GM21447 (cell line): ENCODE measurements at regions not wholly inside any gene's neighbourhood (a gene's known extent, or its start where the extent isn't known, plus 50 kb on each side); places are given as distances from the start of the nearest gene placed in this dataset.
A peak's percentile ranks its signal among the peaks of the same experiment; 100 is the strongest.
"Not testable (repeated sequence)": the region's sequence is repeated elsewhere in the genome, so short reads cannot be mapped to it uniquely, and the experiment has no call there.

ENCODE experiments used
- ATAC-seq: cut with Tn5 transposase; IDR thresholded peaks from one replicate; pipeline ENCODE4 v1.9.1; 2021; ENCODE audit not compliant: unreplicated experiment

DNA sequence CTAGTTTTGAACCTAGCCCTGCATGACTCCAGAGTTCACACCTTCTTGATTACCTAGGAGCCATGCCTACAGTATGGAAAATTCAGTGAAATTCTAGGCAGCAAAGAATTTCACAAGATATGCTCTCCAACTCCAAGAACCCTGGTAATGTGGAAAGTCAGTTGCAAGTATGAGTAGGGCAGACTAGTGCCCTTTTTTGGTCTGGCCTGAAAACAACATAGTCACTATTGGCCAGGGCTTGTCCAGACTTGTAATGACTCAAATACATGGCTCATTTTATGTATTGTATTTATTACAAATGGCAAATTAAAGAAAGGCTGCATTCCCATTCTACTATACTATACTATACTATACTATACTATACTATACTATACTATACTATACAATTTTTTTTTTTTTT is 160.4 kb downstream of the ESM1 start:
- no peak for ATAC-seq

DNA sequence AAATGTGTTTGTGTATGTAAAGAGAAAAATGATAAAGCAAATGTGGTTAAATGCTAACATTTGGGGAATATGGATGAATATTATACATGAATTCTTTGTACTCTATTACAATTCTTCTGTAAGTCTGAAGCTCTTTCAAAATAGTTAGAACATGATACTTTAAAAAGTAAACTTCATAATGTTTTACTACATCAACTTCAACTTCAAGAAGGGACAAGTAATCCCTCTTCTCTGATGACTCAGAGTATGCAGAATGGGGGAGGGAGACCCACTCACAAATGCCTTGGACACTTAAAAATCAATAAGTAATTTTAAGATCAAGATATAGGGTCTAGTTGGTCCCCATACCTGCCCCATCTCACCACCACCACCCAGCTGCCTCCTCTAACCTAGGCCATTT is 162.4 kb downstream of the ESM1 start:
- ATAC-seq: no peak

DNA sequence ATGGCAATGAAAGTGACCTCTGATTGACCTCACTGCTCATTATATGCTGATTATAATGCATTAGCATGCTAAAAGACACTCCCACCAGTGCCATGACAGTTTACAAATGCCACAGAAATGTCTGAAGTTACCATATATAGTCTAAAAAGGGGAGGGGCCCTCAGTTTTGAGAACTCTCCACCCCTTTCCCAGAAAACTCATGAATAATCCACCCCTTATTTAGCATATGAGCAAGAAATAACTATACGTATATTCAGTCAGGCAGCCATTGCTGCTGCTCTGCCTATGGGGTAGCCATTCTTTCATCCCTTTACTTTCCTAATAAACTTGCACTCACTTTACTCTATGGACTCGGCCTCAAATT is 163.1 kb downstream of the ESM1 start:
- ATAC-seq: no peak

DNA sequence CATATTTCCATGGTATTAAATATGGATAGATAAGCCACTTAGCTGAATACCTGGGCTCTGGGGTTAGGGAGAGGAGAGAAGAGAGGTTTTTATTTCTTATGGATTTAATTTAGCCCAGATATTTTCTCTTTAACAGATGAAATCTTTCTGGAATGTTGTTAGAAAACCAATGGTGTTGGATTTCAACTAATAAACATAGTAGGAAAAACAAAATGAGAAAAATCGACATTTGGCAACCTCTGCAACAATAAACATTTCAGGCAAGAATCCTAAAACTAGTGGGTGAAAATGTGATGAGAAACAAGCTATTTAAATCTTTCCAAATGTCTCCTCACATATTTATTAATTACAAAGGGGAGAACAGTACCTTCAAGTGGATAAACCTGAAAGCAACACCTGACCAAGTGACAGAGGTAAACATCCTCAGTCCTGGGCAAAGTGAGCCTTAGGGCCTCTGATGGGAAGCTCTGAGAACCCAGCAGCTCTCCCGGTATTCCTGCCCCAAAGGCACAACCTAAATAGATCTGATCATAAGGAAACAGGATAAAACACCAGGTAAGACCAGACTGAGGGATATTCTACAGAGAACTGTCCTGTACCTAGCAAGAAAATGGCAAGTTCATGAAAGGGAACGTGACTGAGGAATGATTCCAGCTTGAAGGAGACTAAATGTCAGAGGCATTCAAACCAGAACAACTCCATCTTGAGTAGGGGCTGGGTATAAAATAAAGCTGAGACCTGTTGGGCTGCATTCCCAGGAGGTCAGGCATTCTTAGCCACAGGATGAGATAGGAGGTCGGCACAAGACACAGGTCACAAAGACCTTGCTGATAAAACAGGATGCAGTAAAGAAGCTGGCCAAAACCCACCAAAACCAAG is 163.7 kb downstream of the ESM1 start:
- no peak for ATAC-seq

DNA sequence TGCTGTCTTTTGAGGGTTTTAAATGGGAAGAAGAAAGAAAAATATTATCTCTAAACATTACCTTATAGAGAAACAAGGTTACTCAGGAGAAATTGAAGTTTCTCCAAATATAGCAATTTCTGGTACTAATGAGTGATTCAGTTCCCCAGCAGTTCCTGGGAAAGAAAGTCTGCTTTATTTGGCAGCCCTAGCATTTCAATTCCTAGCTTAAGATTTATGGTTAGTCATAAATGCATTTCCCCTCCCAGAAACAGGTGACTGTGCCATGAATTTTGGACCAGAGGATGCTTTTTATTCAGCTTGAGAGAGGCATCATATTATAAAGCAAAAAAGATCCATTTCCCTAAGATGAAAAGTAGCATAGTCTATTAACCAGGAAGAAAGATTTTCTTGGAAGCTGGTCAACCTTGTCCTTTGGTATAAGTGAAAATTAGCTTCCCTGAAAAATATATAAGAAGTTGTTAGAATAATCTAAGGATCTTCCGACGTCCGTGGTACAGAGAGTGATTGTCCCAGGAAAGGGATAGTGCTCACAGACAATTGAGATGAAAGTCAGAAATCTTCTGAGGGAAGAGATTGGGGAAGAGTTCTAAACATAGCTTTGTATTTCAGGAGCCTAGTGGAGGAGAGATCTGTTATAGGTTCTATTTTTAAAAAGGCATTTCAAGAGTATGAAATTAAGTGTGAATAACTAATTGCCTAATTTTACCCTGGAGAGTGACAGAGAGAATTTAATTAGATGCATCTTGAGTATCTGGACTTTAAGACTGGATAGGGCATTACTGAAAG is 164.9 kb downstream of the ESM1 start:
- no peak for ATAC-seq

DNA sequence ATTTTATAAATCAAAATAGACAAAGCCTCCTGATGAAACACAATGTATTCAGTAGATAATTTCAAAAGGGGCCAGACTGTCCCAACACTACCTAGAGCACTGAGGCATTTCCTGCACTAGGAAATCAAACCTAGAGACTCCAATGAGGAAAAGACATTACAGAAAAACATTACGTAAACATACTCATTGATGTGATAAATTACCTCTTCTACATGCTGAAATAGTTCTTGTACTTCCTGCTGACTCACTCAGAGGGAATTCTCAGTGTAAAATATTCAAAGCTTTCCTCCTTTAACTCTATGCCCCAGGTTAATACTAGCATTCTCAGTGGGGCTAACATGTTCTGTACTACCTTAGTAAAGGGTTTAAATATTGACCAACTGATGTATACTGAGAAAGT is 178.0 kb downstream of the ESM1 start:
- no peak for ATAC-seq

DNA sequence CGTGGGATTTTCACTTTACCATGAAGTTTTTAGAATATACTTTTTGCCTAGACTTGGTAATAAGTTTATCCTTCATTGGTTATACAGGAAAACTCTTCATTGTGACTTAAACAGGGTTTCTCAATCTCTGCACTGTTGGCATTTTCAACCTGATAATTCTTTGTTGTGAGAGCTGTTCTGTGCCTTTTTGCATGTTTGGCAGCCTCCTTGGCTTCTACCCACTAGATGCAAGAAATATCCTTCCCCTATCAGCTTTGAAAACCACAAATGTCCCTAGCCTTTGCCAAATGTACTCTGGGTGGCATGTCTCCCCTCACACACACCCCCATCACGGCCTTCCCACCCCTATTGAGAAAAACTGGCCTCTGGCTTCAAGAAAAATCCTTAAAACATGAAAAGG is 180.9 kb downstream of the ESM1 start:
- ATAC-seq: no peak

DNA sequence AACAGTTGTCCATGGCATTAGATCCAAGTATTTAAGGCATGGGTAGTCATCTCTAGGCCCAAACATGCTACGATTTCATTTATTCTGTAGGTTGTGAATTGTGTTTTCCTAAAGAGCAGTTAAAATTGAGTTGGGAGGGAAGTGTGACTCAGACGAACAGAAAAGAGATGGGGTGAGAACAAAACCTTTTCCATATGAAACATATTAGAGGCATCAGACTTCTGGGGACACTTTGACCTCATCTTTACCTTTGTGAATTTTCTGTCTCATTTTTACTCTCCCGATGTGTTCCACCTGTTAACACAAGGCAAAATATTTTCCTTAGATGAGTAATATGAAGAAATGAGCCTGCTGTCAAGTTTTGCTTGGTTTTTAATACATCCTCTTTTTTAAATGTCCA is 181.3 kb downstream of the ESM1 start:
- no peak for ATAC-seq

DNA sequence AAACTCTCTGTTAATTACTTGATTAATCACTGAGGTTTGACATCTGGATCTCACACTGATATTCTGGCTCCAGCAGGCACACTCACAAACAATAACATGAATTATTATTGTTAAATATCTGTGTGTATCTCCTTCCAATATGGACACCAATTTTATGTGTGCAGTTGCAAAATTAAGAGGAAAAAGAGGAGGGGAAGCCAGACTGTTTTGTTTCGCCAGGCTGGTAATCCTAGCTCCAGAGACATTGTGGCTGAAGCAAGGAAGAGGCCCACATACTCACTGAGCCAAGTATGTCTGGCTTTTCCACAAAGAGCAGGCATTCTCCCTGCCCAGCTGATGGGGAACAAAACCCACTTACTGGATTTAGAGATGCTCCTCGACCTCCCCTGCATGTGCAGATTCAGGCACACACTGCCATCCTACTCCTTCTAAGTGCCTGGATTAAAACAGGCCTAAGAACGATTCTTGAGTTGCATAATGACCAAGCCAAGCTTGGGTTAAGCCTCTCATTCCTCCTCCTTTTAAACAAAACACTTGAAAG is 181.9 kb downstream of the ESM1 start:
- ATAC-seq: no peak

DNA sequence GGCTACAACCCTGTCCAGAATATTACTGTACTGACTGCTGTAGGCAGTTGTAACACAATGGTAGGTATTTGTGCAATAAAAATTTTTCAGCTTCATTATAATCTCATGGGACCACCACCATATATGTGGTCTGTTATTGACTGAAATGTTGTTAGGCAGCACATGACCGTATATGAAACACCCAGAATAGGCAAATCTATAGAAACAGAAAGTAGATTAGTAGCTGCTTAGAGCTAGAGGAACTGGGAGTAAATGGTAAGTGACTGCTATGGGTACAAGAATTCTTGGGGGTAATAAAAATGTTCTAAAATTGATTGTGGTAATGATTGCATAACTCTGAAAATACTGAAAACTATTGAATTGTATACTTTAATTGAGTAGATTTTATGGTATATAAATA is 185.7 kb downstream of the ESM1 start:
- ATAC-seq: peak; percentile 75

DNA sequence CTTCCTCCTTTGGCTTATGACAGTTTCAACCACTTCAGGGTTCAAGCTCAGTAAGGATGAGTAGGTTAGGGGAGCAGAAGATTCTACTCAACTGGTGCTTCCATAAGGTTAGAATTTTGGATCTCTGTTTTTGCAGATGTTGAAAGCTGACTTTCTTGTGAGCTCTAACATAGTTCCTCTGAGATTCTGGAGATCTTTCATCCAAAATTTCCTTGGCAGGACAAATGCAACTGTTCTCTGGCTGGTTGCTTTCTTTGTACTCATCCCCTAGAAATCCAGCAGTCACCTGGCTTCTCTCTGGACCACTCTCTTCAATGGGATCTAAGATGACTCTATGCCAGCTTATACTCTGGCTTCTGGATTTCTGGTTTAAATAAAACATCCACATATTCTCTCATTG is 189.6 kb downstream of the ESM1 start:
- ATAC-seq: no peak

DNA sequence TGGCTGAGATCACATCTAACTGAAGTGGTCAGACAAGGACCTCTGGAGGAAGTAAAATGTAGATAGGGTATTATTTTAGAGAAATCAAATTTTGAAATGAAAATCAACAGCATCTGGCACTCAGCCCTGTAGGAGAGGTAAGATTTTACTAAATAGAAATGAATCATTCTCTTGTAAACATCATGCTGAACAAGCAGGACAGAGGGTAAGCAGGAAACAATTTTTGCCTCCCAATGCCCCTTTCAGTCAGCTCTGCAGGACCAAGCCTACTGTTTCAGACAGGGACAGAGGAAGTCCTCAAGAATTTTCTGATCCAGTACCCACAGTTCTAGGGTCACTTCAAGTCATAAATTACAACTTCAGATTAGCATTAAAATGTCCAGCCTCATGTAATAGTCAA is 190.1 kb downstream of the ESM1 start:
- ATAC-seq: no peak

DNA sequence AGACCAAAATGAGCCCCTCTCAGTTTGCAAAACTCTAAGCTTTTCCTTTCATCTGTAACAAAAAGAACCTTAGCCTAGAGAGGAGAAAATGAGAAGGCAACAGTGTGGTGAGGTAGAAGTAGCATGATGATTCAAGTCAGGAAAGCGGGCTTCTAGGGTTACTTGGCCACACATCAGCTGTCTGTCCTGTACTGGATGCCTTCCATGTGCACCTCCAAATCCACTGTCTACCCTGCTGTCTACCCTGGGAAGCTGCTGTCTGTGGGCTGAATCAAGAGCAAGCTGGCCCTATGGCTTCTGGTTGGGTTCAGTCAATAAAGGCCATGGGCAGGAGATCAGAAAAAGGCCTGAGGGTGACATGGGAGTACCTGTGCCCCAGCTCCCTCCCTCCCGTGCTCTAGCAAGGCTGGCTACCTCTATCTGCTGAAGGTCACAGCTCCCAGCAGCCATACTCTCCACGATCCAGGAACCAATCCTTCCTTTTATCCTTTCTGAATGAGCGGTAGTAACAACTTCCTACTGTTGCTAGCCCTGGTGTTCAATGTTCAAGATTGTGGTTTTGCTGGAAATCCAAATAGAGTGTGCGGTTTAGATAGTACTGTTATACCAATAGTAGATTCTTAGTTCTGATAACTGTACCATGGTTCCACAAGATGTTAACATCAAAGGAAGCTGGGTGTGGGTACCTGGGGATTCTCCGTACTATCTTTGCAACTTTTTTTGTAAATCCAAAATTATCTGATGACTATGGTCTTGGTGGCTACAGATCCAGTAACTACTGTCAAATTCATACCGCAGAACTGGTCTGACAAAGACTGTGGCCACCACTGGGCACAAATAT is 191.0 kb downstream of the ESM1 start:
- no peak for ATAC-seq

DNA sequence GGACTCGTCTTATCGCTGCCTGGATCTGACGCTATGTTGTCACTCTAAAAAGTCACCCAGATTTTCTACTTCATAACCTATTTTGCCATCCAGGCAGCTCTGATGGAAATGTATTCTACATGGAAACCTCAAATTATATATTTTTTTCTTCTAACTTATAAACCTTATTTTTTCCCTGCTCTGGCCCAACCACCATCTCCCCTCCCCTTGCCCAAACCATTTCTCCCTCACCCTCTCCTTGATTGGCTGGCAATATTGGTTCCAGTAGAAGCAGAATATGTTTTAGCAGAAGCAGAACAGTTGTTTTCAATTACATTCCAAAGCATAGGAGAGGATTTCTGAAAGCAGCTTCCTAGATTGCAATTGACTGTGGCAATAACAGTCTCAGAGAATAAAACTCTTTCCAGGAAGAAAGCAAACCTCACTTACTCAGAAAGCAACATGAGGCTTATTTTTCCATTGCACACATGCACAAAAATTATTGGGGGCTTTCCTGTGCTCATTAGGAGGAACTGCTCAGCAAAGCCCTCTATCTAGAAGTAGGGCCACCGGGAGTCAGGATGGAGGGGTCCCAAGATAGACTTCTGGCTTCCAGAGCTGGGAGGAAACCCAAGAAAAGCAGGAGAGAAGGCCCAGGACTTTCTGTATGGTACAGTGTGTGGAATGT is 191.8 kb downstream of the ESM1 start:
- no peak for ATAC-seq

DNA sequence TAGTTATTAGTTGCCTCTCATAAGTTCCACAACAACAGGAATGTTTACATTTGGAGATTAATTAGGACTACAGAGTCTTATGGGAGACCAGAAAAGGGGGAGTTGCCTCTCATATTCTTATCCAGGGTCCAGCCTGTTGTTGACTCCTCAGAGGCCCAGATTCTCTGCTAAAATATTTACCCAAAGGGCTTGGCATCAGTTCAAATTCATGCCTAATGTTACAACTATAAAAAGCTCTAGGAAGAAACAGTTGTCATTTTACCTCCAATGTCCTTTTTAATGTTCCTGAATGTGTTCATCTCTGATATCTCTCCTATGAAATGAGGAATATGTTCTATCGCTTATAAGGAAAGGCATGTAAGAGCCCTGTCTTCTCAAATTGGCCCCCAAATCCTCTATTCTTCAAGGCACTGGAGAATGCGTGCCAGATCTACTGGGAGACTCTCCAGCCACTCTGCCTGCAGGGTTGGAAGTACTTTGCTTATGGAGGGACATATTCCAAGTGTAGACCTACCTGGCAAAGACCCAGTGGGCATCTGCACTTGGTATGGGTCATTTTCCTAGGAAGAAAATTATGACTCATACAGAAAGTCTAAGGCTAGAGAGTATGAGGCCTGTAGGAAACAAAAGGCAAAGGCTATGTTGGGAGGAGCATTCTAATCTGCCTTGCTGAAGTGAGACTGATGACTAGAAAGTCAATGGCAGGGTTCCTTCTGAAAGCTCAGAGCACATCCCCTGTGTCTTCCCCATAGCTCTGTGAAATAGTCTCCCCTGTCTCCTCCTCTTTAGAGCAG is 192.6 kb downstream of the ESM1 start:
- no peak for ATAC-seq

DNA sequence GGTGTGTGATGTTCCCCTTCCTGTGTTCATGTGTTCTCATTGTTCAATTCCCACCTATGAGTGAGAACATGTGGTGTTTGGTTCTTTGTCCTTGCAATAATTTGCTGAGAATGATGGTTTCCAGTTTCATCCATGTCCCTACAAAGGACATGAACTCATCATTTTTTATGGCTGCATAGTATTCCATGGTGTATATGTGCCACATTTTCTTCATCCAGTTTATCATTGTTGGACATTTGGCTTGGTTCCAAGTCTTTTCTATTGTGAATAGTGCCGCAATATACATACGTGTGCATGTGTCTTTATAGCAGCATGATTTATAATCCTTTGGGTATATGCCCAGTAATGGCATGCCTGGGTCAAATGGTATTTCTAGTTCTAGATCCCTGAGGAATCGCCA is 197.5 kb downstream of the ESM1 start:
- not testable (repeated sequence) for ATAC-seq

DNA sequence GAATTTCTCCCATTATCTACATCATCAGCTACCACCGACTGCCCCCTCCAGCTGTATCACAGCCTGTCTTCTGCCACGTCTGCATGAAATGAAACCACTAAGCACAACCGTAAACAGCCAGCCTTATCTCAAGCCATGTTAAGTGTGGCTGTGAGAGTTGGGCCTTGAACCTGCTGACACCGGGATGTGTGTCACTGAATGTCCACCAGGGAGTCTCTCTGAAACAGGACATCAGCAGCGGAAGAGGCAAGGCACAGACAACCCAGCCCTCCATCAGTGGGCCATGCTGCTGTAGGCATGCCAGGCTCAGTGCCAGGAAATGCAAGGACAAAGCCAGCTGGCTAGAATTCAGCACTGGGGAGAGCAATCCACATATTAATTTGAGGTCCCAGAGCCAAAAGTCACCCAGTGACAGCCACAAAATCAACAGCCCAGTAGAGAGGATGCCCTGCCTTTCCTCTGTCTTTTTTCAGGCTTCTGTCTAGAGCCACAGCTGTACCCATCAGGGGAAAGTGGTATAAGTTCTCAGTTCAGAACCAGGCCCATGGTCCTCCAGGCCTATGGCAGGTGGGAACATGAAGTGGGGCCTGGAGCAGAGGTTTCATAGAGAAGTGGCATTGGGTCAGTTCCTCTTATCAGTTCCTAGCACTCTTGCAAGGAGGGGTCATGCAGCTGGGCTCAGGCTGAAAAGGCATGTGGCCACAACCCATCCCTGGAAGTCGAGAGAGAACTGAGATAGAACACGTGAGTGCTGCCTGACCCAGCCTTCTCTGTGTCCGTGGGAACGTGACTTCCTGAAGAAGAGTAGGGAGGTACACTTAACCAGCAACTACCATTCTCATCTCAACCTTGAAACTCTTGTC is 199.4 kb downstream of the ESM1 start:
- ATAC-seq: peak; percentile 87

DNA sequence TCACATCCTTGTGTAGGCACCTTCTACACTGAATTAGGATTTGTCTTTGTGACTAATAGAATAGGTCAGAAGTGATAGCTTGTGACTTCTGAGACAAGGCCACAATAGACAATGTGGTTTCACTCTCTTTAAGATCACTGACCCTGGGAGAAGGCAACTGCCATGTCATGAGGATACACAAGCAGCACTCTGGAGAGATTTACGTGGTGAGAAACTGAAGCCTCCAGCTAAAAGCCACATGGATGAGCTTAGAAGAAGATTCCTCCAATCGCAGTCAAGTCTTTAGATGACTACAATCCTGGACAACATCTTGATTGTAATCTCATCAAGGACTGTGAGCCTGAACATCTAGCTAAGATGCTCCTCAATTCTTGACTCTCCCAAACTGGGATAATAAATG is 206.6 kb downstream of the ESM1 start:
- ATAC-seq: no peak

DNA sequence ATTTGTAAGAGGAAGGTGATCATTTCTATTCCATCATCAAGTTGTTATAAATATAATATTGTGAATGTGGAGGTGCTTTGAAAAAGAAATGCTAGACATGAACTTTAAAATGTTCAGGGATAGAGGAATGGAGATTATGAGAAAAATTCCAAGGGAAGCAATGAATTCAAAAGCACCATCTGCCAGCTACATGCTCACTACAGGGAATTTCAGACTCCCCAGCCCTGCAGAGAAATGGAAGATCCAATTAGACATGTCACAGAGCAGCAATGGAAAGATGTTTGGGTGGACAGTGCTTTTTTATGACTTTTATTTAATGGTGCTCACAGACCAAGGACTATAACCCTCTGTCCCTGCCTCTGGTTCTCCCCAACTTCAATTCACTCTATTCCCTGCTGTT is 209.7 kb downstream of the ESM1 start:
- no peak for ATAC-seq
